ENCODE measurements at regions not wholly inside any gene's neighbourhood (a gene's known extent, or its start where the extent isn't known, plus 50 kb on each side); places are given as distances from the start of the nearest gene placed in this dataset.

DNA sequence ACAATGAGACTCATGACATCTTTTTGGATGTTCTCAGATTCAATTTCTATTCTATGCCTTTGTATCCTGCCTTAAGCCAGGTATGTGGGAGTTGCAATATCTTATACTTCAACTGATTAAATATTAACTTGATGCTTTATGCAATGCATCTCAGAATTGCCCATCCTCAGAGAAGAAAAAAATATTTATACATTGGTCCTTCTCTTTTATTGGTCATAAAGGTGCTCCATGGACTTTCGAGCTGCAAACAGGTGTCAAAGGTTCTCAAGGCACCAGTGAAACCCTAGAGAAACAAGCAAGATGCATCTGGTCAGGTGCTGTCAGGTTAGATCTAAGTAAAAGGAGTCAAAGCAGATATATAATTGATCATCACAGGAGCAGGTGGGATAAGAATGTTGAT, 690.5 kb downstream of the PLCL1 start:
- DNase-seq: no peak
- intact Hi-C loops (cut with DNase I): no loop called here
- no peaks in the 10 kb centered on the region for H3K9me3 ChIP-seq
- TF ChIP-seq, protein P1, sequence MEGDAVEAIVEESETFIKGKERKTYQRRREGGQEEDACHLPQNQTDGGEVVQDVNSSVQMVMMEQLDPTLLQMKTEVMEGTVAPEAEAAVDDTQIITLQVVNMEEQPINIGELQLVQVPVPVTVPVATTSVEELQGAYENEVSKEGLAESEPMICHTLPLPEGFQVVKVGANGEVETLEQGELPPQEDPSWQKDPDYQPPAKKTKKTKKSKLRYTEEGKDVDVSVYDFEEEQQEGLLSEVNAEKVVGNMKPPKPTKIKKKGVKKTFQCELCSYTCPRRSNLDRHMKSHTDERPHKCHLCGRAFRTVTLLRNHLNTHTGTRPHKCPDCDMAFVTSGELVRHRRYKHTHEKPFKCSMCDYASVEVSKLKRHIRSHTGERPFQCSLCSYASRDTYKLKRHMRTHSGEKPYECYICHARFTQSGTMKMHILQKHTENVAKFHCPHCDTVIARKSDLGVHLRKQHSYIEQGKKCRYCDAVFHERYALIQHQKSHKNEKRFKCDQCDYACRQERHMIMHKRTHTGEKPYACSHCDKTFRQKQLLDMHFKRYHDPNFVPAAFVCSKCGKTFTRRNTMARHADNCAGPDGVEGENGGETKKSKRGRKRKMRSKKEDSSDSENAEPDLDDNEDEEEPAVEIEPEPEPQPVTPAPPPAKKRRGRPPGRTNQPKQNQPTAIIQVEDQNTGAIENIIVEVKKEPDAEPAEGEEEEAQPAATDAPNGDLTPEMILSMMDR (IDR thresholded peaks at IDR 0.05): no peak
- H3K27ac ChIP-seq: no peak overlapping the region
- ATAC-seq: no peak
- H3K4me3 ChIP-seq: no peak overlapping the region
- H3K27me3 ChIP-seq: no peaks in the 10 kb centered on the region
- H3K36me3 ChIP-seq: no peaks in the 10 kb centered on the region
- no peaks in the 10 kb centered on the region for H3K4me1 ChIP-seq

DNA sequence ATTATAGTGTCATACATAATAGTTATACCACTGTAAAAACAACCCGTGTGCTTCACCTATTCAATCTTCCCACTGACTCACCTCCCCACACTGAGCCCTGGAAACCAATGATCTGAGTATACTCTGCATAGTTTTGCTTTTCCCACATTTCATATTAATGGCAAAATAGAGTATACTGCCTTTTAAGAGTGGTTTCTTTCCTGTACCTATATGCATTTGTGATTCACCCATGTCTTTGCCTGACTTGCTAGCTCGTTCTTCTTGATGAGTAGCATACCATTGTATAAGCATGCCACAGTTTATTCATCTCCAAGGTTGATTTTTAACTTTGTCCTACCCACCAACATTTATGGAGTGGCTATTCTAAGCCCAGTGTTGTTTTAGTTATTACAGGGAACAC, 686.4 kb downstream of the PLCL1 start:
- intact Hi-C loops (cut with DNase I): no loop called here
- Histone ChIP-seq H3K27me3 (no peaks in the 10 kb centered on the region), H3K4me3 (no peak overlapping the region), H3K9me3 (no peaks in the 10 kb centered on the region), H3K36me3 (no peaks in the 10 kb centered on the region), H3K4me1 (no peaks in the 10 kb centered on the region), H3K27ac (no peak overlapping the region)
- TF ChIP-seq, protein P1 (IDR thresholded peaks at IDR 0.05): no peak
- ATAC-seq (no peak), DNase-seq (no peak)

DNA sequence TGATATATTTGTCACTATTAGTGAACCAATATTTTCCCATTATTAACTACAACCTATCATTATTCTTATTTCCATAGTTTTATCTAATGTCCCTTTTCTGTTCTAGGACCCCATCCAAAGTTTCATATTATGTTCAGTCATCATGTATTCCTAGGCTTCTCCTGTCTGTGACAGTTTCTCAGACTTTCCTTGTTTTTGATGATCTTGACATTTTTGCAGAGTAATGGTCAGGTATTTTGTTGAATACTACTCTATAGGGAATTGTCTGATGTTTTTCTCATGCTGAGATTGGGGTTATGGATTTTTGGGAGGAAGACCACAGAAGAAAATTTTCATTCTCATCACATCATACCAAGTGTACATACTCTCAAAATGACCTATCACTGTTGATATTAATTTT, 684.6 kb downstream of the PLCL1 start:
- Histone ChIP-seq H3K4me1 (no peaks in the 10 kb centered on the region), H3K9me3 (no peaks in the 10 kb centered on the region), H3K27me3 (no peaks in the 10 kb centered on the region), H3K27ac (no peak overlapping the region), H3K36me3 (no peaks in the 10 kb centered on the region), H3K4me3 (no peak overlapping the region)
- intact Hi-C loops (cut with DNase I): no loop called here
- TF ChIP-seq, protein P1 (IDR thresholded peaks at IDR 0.05): no peak
- DNase-seq (no peak), ATAC-seq (no peak)

DNA sequence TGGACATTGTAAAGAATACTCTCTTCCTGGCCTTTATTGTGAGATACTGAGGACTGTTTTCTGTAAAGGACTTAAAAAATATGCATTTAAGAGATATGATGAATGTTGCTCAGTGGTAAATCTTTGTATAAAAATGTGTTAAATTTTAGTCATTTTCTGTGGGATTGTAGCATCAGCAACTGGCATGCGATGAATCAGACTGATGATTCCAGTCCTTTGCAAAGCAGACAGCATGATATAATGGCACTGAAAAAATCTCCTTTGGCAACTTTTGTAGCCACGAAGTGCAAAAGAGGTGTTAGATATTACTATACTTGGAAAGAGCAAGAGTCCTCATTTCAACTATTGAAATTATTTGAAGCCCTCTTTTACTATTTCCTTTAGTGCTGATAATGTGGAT, 678.7 kb downstream of the PLCL1 start:
- ATAC-seq (no peak), DNase-seq (no peak)
- no peak overlapping the region for H3K4me3 ChIP-seq
- no peaks in the 10 kb centered on the region for H3K9me3 ChIP-seq
- H3K4me1 ChIP-seq: no peaks in the 10 kb centered on the region
- intact Hi-C loops (cut with DNase I): no loop called here
- H3K27me3 ChIP-seq: no peaks in the 10 kb centered on the region
- H3K27ac ChIP-seq: no peak overlapping the region
- TF ChIP-seq, protein P1 (IDR thresholded peaks at IDR 0.05): no peak
- no peaks in the 10 kb centered on the region for H3K36me3 ChIP-seq

DNA sequence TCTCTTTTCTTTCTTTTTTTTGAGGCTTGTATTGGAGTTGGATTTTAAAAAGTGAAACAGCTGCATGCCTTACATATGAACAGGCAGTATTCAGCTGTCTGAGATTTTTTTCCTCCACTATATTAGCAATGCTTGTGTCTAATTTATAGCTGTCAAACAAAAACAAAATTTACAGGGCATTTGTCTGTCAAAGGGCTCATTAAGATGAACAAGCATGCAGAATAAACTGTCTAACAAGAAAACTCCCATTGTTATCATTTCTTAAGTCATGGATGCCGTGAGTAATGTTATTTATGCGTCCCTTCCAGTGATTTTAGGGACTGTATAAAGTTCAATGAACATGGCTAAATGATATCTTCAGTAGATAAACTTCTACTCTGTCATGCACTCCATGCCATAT, 674.7 kb downstream of the PLCL1 start:
- no peak for DNase-seq

DNA sequence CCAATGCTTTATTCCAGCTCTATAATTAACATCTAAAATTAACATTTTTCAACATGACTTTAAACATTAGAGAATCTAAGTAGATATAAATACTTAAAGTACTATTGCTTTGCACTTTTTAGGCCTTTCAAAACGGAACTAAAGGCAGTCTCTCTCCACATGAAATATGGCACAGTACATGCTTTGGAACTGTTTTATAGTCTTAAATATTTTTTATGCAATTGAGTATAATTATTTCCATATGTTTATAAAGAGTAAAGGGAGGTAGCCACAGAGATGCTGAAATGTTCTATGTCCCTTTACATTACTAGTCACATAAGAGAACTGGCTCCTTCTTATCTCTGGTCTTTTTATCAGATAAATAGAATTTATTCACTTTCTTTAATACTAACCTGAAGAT, 674.0 kb downstream of the PLCL1 start:
- intact Hi-C loops (cut with DNase I): no loop called here
- Histone ChIP-seq H3K4me1 (no peaks in the 10 kb centered on the region), H3K4me3 (no peak overlapping the region), H3K36me3 (no peaks in the 10 kb centered on the region), H3K9me3 (no peaks in the 10 kb centered on the region), H3K27ac (no peak overlapping the region), H3K27me3 (no peaks in the 10 kb centered on the region)
- DNase-seq: no peak
- ATAC-seq: no peak
- TF ChIP-seq, protein P1 (IDR thresholded peaks at IDR 0.05): no peak

More for the DNA sequence above, 674.7 kb downstream of the PLCL1 start:
- Histone ChIP-seq H3K4me1 (no peaks in the 10 kb centered on the region), H3K4me3 (no peak overlapping the region), H3K9me3 (no peaks in the 10 kb centered on the region), H3K27ac (no peak overlapping the region), H3K36me3 (no peaks in the 10 kb centered on the region), H3K27me3 (no peaks in the 10 kb centered on the region)
- ATAC-seq: no peak
- intact Hi-C loops (cut with DNase I): no loop called here
- TF ChIP-seq, protein P1 (IDR thresholded peaks at IDR 0.05): no peak
